DND-41 (cell line): ENCODE measurements at regions not wholly inside any gene's neighbourhood (a gene's known extent, or its start where the extent isn't known, plus 50 kb on each side); places are given as distances from the start of the nearest gene placed in this dataset.

Experiments used
- CTCF ChIP-seq: IDR thresholded peaks from 2 replicates; pipeline ENCODE4 v1.5.1; 2012; ENCODE audit warnings: borderline replicate concordance, low read length, moderate library complexity, mild to moderate bottlenecking; ENCODE audit not compliant: poor library complexity, severe bottlenecking; ENCODE audit errors: extremely low read depth
- EZH2 ChIP-seq: IDR thresholded peaks from 3 replicates; pipeline ENCODE4 v1.6.1; 2012; ENCODE audit warnings: borderline replicate concordance, low read depth, mild to moderate bottlenecking, moderate library complexity, low read length, inconsistent platforms; ENCODE audit not compliant: severe bottlenecking

GRCh38 chr4:144531841-144532240 is 114.1 kb upstream of the HHIP start:
- TF ChIP-seq EZH2, result no peak
- no peak for TF ChIP-seq CTCF
